ENCODE measurements at regions not wholly inside any gene's neighbourhood (a gene's known extent, or its start where the extent isn't known, plus 50 kb on each side); places are given as distances from the start of the nearest gene placed in this dataset.

- no peak for DNase-seq (ENCODE audit: low spot score)
- Histone ChIP-seq H3K9me2 (ENCODE audit: insufficient read depth) (no peaks in the 10 kb centered on the region), H4K20me1 (replicated peaks; ENCODE audit: insufficient read depth) (no peaks in the 10 kb centered on the region), H3K4me1 (ENCODE audit: insufficient read depth) (no peaks in the 10 kb centered on the region), H2AFZ (no peak overlapping the region), H3K4me2 (no peak overlapping the region), H3K36me3 (ENCODE audit: insufficient read depth) (no peaks in the 10 kb centered on the region), H3K4me3 (no peak overlapping the region), H3K79me2 (replicated peaks; ENCODE audit: insufficient read depth) (no peaks in the 10 kb centered on the region), H3F3A (replicated peaks; ENCODE audit: low read depth) (no peaks in the 10 kb centered on the region), H3K27me3 (ENCODE audit: insufficient read depth) (no peaks in the 10 kb centered on the region), H3K27ac (ENCODE audit: low read depth) (no peak overlapping the region)
- ATAC-seq: no peak
- H3K4me1 Mint-ChIP-seq: no peaks in the 10 kb centered on the region
- no peaks in the 10 kb centered on the region for H3K36me3 Mint-ChIP-seq (ENCODE audit: low read depth)
- H3K4me3 Mint-ChIP-seq: no peak overlapping the region
- H3K27ac Mint-ChIP-seq: no peak overlapping the region
- no peaks in the 10 kb centered on the region for H3K27me3 Mint-ChIP-seq (ENCODE audit: insufficient read depth, low read depth, poor library complexity)
- no peaks in the 10 kb centered on the region for H3K9me3 Mint-ChIP-seq
- TF ChIP-seq ZNF114 (CRISPR knock-in tag; IDR thresholded peaks at IDR 0.05): no peak
- TF ChIP-seq, protein P1, sequence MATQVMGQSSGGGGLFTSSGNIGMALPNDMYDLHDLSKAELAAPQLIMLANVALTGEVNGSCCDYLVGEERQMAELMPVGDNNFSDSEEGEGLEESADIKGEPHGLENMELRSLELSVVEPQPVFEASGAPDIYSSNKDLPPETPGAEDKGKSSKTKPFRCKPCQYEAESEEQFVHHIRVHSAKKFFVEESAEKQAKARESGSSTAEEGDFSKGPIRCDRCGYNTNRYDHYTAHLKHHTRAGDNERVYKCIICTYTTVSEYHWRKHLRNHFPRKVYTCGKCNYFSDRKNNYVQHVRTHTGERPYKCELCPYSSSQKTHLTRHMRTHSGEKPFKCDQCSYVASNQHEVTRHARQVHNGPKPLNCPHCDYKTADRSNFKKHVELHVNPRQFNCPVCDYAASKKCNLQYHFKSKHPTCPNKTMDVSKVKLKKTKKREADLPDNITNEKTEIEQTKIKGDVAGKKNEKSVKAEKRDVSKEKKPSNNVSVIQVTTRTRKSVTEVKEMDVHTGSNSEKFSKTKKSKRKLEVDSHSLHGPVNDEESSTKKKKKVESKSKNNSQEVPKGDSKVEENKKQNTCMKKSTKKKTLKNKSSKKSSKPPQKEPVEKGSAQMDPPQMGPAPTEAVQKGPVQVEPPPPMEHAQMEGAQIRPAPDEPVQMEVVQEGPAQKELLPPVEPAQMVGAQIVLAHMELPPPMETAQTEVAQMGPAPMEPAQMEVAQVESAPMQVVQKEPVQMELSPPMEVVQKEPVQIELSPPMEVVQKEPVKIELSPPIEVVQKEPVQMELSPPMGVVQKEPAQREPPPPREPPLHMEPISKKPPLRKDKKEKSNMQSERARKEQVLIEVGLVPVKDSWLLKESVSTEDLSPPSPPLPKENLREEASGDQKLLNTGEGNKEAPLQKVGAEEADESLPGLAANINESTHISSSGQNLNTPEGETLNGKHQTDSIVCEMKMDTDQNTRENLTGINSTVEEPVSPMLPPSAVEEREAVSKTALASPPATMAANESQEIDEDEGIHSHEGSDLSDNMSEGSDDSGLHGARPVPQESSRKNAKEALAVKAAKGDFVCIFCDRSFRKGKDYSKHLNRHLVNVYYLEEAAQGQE (IDR thresholded peaks at IDR 0.05; ENCODE audit: unreplicated experiment): no peak
- no peak for TF ChIP-seq STAT1 (IDR thresholded peaks at IDR 0.05; ENCODE audit: unreplicated experiment)
- no peak for TF ChIP-seq CREB1 (CRISPR knock-in tag; IDR thresholded peaks at IDR 0.05; ENCODE audit: low read depth)
- TF ChIP-seq JUNB (IDR thresholded peaks at IDR 0.05; ENCODE audit: unreplicated experiment): no peak
These were observed 305.4 kb upstream of the SLITRK1 start for GRCh38 chr13:84187626-84188025.

DNA sequence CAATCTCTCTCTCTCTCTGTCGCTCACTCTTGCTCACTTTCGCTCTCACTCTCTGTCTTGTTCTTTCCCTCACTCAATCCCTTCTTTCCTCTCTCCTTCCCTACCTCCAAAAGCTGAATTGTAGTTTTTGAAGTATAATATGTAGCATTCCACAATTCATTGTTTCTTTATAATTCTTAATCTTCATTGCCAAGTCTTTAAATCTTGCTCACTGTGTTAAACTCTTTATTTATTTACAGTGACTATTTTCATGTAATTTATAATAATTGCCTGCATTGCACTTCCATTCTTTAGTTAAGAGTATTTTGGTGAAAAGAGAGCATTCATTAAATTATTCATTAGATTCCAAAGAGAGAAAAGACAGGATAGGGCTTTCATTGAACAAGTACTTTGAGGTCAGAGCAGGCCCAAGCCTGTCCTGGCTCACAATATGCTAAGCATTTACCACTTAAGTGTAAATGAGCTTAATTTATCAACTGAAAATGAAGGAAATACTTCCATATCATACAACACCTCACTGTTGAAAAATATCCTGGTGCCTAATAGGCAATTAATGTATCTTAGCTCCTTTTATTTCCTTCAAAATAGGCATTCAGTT is 257.4 kb upstream of the SLITRK1 start:
- no peaks in the 10 kb centered on the region for H3K27me3 Mint-ChIP-seq (ENCODE audit: insufficient read depth, low read depth, poor library complexity)
- Histone ChIP-seq H3F3A (replicated peaks; ENCODE audit: low read depth) (no peaks in the 10 kb centered on the region), H3K79me2 (replicated peaks; ENCODE audit: insufficient read depth) (no peaks in the 10 kb centered on the region), H3K27me3 (ENCODE audit: insufficient read depth) (no peaks in the 10 kb centered on the region), H3K9me2 (ENCODE audit: insufficient read depth) (no peaks in the 10 kb centered on the region), H3K4me2 (peak overlapping the region; percentile 2; the same call in 1 of the 2 replicates), H3K27ac (ENCODE audit: low read depth) (peak overlapping the region; percentile 41), H3K4me1 (ENCODE audit: insufficient read depth) (peaks cover 11% of the 10 kb centered on the region; the same call in 1 of the 2 replicates), H2AFZ (no peak overlapping the region), H4K20me1 (replicated peaks; ENCODE audit: insufficient read depth) (no peaks in the 10 kb centered on the region), H3K4me3 (no peak overlapping the region), H3K36me3 (ENCODE audit: insufficient read depth) (no peaks in the 10 kb centered on the region)
- no peak overlapping the region for H3K4me3 Mint-ChIP-seq
- peak overlapping the region; percentile 90 for H3K27ac Mint-ChIP-seq
- TF ChIP-seq CTCF (conservative IDR thresholded peaks at IDR 0.05; ENCODE audit: low read depth in 2 of 2): no peak
- TF ChIP-seq, protein P1 (IDR thresholded peaks at IDR 0.05; ENCODE audit: unreplicated experiment): no peak
- no peak for TF ChIP-seq STAT1 (IDR thresholded peaks at IDR 0.05; ENCODE audit: unreplicated experiment)
- TF ChIP-seq POLR2AphosphoS5 (IDR thresholded peaks at IDR 0.05; ENCODE audit: low read depth): no peak
- TF ChIP-seq CREB1 (CRISPR knock-in tag; IDR thresholded peaks at IDR 0.05; ENCODE audit: low read depth): no peak
- TF ChIP-seq EZH2phosphoT487 (IDR thresholded peaks at IDR 0.05; ENCODE audit: unreplicated experiment): no peak
- ATAC-seq (peak; percentile 40; the same call in 2 of the 3 replicates), DNase-seq (ENCODE audit: low spot score) (peak; percentile 43)
- no peaks in the 10 kb centered on the region for H3K9me3 Mint-ChIP-seq
- H3K4me1 Mint-ChIP-seq: peaks cover 17% of the 10 kb centered on the region; the same call in 2 of the 3 replicates
- no peaks in the 10 kb centered on the region for H3K36me3 Mint-ChIP-seq (ENCODE audit: low read depth)
